CD4-positive, alpha-beta T cell treated with Interleukin-1 beta for 1 hour (primary cell): ENCODE measurements at regions not wholly inside any gene's neighbourhood (a gene's known extent, or its start where the extent isn't known, plus 50 kb on each side); places are given as distances from the start of the nearest gene placed in this dataset.
A peak's percentile ranks its signal among the peaks of the same experiment; 100 is the strongest.

Experiments
- DNase-seq, 2 donors: peaks; one replicate each; pipeline ENCODE4 v3.0.0-alpha.2; 2020 to 2022

DNA sequence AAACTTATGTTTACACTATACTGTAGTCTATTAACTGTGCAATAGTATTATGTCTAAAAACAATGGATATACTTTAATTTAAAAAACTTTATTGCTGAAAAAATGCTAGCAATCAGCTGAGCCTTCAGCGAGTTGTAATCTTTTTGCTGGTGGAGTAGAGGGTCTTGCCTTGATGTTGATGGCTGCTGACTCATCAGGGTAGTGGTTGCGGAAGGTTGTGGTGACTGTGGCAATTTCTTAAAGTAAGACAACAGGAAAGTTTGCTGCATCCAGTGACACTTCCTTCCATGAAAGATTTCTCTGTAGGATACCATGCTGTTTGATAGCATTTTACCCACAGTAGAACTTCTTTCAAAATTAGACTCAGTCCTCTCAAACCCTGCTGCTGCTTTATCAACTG, 234.7 kb upstream of the CSF3R start:
- no peak for DNase-seq

- DNase-seq, result no peak
These were observed 233.1 kb upstream of the CSF3R start for GRCh38 chr1:36715797-36716196.

DNA sequence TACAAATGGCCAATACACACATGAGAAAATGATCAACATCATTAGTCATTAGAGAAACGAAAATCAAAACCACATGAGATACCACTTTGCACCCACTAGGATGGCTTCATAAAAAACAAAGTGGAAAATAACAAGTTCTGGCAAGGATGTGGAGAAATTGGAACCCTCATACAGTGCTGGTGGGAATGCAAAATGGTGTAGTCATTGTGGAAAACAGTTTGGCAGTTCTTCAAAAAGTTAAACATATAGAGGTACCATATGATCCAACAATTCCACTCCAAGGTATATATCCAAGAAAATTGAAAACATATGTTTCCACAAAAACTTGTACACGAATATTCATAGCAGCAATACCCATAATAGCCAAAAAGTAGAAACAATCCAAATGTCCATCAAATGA, 231.6 kb upstream of the CSF3R start:
- no peak for DNase-seq

DNA sequence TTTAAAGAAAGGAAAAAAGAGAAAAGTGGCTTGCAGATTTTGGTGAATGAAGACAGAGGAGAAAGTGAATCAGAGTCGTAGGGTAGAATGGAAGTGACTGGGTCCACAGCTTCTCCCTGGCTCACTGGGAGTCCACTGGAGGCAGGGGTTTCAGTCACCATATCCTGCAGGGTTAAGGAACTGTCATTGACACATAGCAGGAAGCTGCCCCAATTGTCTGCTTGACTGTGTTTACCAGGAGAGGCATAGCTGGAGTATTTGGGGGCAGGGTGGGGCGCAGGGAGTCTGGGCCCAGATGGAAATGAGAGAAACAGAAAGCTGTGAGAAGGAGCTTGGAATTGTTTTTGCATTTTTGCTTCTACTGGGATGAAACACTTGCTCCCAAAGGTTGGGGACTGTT, 228.8 kb upstream of the CSF3R start:
- no peak for DNase-seq

GRCh38 chr1:36710951-36711350, 228.2 kb upstream of the CSF3R start:
- no peak for DNase-seq

- DNase-seq, result no peak
These were observed 227.3 kb upstream of the CSF3R start for GRCh38 chr1:36709869-36710481.

DNA sequence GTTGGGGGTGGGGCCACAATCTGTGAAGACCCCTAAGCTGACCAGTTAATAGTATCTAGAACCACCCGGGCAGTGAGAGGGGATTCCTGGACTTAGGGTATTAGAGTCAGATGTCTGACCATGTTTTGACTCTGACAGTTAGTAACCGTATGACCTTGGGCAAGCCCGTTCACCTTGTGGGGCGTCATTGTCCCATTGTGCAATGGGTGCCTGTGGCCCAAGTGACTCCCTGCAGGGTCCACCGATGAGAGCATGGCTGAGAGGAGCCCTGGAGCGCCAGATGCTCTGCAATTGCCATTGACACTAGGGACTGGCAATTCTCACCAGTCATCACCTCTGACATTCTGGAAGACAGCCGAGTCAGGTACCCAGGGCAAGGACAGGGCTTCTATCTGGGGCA, 225.9 kb upstream of the CSF3R start:
- DNase-seq, result no peak

- no peak for DNase-seq
These were observed 224.5 kb upstream of the CSF3R start for GRCh38 chr1:36707221-36707620.

- no peak for DNase-seq
These were observed 223.7 kb upstream of the CSF3R start for GRCh38 chr1:36706416-36706815.

GRCh38 chr1:36705629-36706028, 222.9 kb upstream of the CSF3R start:
- DNase-seq, result no peak

GRCh38 chr1:36703526-36704208, 221.0 kb upstream of the CSF3R start:
- DNase-seq, result peak; percentile 46 to 54

- DNase-seq, result no peak
These were observed 220.2 kb upstream of the CSF3R start for GRCh38 chr1:36702963-36703362.

- no peak for DNase-seq
These were observed 216.6 kb upstream of the CSF3R start for GRCh38 chr1:36699113-36699911.

- no peak for DNase-seq
These were observed 215.3 kb upstream of the CSF3R start for GRCh38 chr1:36697836-36698605.

DNA sequence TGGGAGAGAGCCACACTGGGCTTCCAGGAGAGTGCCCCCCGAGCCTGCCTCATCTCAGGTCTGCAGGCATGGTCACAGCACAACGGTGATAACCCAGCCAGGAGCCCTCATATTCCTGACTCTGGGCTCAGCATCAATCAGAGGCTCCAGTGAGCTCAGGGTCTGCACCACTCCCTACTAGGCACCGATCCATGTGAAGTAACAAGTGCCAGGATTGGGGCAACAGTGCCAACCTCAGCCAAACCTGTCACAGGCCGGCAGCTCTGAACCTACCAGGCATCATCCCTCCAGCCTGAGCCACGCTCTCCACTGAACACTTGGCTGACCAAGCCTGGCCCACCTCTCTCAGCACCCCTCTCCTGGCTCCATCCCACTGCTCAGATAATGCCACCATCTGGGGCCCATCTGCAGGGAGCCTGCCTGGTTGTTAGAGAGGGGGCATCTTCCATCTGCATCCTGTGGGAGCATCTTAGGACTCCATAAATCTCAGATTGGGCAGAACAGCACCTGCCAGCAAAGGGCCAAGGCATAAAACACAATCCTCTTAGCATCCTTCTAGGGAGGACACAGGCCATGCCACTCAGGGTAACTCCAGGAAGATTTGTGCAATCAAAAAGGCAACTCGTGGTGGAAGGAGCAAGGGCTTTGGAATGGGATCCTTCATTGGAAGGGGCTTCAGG, 213.7 kb upstream of the CSF3R start:
- no peak for DNase-seq

GRCh38 chr1:36693603-36694002, 210.9 kb upstream of the CSF3R start:
- DNase-seq, result no peak

GRCh38 chr1:36693161-36693525, 210.4 kb upstream of the CSF3R start:
- DNase-seq, result no peak

- DNase-seq, result no peak
These were observed 209.9 kb upstream of the CSF3R start for GRCh38 chr1:36692465-36693160.

DNA sequence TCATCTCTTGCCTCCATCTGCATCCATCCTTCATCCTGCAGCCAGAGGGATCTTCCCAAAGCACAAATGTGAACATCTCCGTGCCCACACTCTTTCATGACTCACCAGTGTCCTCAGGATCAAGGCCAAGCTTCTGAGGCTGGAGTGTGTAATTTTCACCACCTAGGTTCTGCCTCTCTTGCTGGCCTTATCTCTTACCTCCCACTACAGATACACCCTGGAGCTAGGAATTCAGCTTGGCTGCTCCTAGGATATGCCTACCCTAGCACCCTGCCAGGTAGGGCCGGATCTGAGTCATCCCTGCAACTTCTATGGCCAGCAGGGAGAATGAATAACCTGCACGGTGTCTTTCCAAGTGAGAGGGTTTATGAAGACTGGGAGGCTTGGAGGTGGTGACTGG, 208.7 kb upstream of the CSF3R start:
- DNase-seq, result no peak

DNA sequence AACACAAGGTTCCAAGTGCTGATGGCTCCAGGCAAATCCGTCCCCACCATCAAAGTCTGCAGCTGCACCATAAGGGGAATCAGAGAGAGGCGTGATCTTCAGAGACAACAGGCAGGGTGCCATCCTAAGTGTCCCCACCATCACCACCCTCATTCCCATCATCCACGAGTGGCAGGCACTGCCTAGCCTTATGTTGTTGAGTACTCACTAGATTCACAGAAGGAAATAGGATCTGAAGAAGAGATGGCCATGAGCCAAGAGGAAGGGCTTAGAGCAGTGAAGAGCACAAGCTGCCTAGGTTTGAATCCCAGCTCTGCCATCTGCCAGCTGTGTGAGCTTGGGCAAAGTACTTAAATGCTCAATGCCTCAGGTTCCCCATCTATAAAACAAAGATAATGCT, 207.3 kb upstream of the CSF3R start:
- no peak for DNase-seq

GRCh38 chr1:36687312-36687711, 204.6 kb upstream of the CSF3R start:
- DNase-seq, result no peak

DNA sequence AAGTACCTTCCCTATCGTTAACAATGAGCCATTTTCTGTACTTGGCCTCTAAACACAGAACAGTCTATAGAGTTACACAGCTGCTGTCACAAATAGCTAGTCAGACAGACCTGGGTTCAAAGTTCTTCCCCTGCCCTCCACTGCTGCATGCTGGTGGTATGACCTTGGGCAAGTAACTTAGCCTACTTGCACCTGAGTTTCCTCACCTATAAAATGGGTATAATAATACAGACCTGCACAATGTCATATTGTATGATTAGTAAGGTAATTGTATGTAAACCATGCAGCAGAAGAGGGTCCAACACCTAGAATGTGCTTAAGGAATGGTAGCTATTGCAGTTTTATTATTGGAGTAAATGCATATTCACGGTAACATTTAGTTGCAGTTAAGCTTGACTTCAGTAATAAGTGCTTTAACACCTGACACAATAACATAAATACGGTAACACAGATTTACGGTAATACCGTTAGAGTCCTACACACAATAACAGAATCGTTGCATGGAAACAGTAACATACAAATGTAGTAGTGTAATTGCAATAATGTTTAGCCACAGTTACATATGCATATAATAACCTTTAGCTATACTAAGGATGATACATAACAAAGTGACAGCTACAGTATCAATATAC, 193.3 kb upstream of the CSF3R start:
- no peak for DNase-seq
